ENCODE measurements at regions not wholly inside any gene's neighbourhood (a gene's known extent, or its start where the extent isn't known, plus 50 kb on each side); places are given as distances from the start of the nearest gene placed in this dataset.

DNA sequence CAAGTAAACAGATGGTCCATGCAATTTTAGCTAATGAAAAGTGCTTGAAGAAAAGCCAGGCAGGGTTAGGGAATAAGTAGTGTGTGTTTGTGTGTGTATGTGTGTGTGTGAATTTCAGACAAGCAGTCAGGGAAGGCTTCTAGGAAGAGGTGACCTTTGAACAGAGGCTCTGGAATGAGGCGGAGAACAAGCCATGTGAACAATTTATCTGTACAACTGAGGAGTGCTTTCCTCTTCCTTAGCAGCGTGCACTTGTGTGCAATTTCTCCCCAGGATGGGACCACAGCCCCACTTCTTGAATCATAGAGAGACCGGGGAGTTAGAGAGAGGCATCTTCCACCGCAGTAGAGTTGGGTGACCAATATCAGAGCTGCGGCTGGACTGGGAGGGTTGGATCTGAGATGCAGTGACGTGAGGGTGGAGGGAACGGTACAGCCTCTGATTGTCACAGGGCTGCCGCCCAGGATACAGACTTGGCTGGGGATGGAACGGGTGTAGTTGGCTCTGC lies 69.2 kb upstream of the FAM171A1 start:
- TF ChIP-seq, protein P1, sequence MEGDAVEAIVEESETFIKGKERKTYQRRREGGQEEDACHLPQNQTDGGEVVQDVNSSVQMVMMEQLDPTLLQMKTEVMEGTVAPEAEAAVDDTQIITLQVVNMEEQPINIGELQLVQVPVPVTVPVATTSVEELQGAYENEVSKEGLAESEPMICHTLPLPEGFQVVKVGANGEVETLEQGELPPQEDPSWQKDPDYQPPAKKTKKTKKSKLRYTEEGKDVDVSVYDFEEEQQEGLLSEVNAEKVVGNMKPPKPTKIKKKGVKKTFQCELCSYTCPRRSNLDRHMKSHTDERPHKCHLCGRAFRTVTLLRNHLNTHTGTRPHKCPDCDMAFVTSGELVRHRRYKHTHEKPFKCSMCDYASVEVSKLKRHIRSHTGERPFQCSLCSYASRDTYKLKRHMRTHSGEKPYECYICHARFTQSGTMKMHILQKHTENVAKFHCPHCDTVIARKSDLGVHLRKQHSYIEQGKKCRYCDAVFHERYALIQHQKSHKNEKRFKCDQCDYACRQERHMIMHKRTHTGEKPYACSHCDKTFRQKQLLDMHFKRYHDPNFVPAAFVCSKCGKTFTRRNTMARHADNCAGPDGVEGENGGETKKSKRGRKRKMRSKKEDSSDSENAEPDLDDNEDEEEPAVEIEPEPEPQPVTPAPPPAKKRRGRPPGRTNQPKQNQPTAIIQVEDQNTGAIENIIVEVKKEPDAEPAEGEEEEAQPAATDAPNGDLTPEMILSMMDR (IDR thresholded peaks at IDR 0.05; ENCODE audit: poor library complexity), result no peak
- TF ChIP-seq EZH2 (IDR thresholded peaks at IDR 0.05; ENCODE audit: borderline replicate concordance) (no peak), EZH2phosphoT487 (IDR thresholded peaks at IDR 0.05; ENCODE audit: low read depth, severe bottlenecking, unreplicated experiment) (no peak)

Measured in hepatocyte (in vitro differentiated cells).